ENCODE measurements at regions not wholly inside any gene's neighbourhood (a gene's known extent, or its start where the extent isn't known, plus 50 kb on each side); places are given as distances from the start of the nearest gene placed in this dataset.

DNA sequence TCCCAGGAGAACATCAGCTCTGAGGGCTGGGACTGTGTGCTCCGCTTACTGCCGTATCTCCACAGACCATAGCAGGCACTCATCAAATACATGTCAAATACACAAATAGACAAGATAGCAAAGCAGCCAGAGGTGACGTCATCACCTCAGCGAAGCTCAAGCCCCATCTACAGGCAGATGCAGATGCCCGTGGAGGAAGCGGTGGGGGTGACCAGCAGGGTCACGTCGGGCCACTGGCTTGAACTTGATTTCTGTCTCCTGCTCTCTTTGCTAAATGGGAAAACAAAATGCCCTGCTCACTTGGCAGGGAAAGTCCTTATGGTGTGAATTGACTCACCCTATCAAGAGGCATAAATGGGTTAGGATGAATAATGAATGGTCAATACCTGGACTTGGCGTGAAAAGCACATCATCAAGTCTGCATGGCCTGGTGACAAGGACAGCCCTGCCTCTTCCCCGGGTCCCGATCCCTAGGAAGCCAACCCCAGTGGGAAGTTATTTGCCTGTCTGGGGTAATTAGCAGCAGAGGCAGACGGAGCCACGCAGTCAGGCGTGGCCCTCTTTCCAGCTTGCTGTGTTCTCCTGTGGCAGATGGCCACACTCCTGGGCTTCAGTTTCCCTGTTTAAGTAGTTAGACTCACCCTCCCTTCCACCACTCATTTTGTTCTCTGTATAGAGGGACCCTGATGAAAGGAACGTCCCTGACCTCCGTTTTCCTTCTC, 536.0 kb downstream of the NPHP4 start:
- H3K4me1 ChIP-seq (ENCODE audit: control insufficient read depth, low read depth, low read length), result peaks cover 8% of the 10 kb centered on the region
- H3K27ac ChIP-seq (ENCODE audit: low read length), result no peak overlapping the region
- no peak overlapping the region for H3K9ac ChIP-seq (ENCODE audit: low read length)
- no peak overlapping the region for H3K4me3 ChIP-seq (ENCODE audit: low read length)
- no peaks in the 10 kb centered on the region for H3K27me3 ChIP-seq (ENCODE audit: control insufficient read depth, insufficient read depth, low read length)
- H3K36me3 ChIP-seq (ENCODE audit: control insufficient read depth, low read depth, low read length), result no peaks in the 10 kb centered on the region
- H3K9me3 ChIP-seq (ENCODE audit: control insufficient read depth, low read depth, low read length), result no peaks in the 10 kb centered on the region

DNA sequence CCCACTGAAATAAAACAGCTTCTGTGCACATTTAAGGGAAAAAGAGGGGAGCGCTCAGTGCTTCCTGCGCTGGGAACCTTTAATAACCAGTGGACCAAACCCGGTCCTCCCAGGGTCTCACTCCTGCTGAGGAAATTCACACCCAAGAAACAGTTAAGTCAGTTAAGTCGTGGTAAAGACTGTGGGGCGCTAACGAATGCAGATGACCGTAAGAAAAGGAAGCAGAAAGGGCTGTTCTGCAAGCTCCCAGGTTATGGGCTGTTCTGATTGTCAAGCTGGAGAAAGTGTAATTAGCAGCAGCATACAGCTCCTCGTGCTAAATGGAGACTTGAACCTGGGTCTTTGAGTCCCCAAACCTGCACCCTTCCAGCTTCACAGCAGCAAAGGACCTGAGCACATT, 536.6 kb downstream of the NPHP4 start:
- Histone ChIP-seq H3K4me3 (ENCODE audit: low read length) (no peak overlapping the region), H3K9me3 (ENCODE audit: control insufficient read depth, low read depth, low read length) (no peaks in the 10 kb centered on the region), H3K27me3 (ENCODE audit: control insufficient read depth, insufficient read depth, low read length) (no peaks in the 10 kb centered on the region), H3K4me1 (ENCODE audit: control insufficient read depth, low read depth, low read length) (peaks cover 8% of the 10 kb centered on the region), H3K27ac (ENCODE audit: low read length) (no peak overlapping the region), H3K36me3 (ENCODE audit: control insufficient read depth, low read depth, low read length) (no peaks in the 10 kb centered on the region), H3K9ac (ENCODE audit: low read length) (no peak overlapping the region)

DNA sequence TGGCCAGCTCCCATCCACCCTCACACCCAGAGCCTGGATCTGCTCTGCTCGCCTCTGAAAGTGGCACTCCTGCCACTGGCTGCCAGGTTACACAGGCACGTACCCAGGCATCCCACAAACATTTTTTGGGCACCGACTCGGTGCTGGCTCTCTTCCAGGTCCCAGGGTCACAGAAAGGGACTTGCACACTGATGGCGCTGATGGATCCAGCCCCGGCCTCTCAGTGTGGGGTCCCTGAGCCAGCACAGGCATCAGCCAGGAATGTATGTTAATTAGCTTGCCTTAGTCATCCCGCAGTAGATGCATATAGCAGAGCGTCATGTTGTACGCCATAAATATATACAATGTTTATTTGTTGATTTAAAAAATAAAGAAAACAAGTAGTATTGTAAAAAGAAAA, 537.2 kb downstream of the NPHP4 start:
- Histone ChIP-seq H3K4me3 (ENCODE audit: low read length) (no peak overlapping the region), H3K9me3 (ENCODE audit: control insufficient read depth, low read depth, low read length) (no peaks in the 10 kb centered on the region), H3K27ac (ENCODE audit: low read length) (no peak overlapping the region), H3K4me1 (ENCODE audit: control insufficient read depth, low read depth, low read length) (peaks cover 8% of the 10 kb centered on the region), H3K9ac (ENCODE audit: low read length) (no peak overlapping the region), H3K27me3 (ENCODE audit: control insufficient read depth, insufficient read depth, low read length) (no peaks in the 10 kb centered on the region), H3K36me3 (ENCODE audit: control insufficient read depth, low read depth, low read length) (no peaks in the 10 kb centered on the region)

DNA sequence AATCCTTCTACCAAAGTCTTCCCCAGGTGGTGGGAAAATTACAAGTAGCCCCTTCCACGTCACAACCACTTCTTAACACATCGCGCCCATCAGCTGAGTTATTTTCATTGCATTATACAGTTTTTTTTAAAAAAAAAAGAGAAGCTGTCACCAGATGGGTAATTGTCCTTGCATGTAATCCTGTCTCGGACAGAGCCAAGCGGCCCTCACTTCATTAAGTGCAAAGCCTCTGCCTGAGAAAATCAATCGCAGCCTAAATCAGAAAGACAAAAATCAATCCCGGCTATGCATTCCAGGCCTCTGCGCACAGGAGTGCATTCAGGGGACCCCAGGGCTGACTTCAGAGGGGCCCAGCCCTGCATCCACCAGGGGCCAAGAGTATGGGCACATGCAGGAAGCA, 538.9 kb downstream of the NPHP4 start:
- Histone ChIP-seq H3K27me3 (ENCODE audit: control insufficient read depth, insufficient read depth, low read length) (no peaks in the 10 kb centered on the region), H3K4me1 (ENCODE audit: control insufficient read depth, low read depth, low read length) (peaks cover 8% of the 10 kb centered on the region), H3K9me3 (ENCODE audit: control insufficient read depth, low read depth, low read length) (no peaks in the 10 kb centered on the region), H3K27ac (ENCODE audit: low read length) (no peak overlapping the region), H3K36me3 (ENCODE audit: control insufficient read depth, low read depth, low read length) (no peaks in the 10 kb centered on the region), H3K9ac (ENCODE audit: low read length) (no peak overlapping the region), H3K4me3 (ENCODE audit: low read length) (no peak overlapping the region)

DNA sequence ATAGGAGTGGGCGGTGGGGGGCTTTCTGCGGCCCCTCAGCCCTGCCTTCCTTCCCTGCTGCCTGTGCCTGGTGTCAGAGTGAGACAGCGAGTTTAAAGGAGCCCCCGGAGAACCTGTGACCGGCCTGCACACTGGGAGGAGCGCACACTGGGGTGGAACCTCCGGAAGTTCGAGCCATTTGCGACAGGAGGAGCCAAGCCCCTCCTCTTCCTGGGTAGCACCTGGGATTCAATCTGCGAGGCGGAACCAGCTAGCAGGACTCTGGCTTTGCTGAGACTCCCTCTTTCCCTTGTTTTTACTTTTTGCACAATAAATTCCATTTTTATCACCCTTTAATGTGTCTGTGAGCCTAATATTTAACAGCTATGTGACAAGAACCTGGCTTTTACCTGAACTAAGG, 540.6 kb downstream of the NPHP4 start:
- no peaks in the 10 kb centered on the region for H3K27me3 ChIP-seq (ENCODE audit: control insufficient read depth, insufficient read depth, low read length)
- no peaks in the 10 kb centered on the region for H3K9me3 ChIP-seq (ENCODE audit: control insufficient read depth, low read depth, low read length)

DNA sequence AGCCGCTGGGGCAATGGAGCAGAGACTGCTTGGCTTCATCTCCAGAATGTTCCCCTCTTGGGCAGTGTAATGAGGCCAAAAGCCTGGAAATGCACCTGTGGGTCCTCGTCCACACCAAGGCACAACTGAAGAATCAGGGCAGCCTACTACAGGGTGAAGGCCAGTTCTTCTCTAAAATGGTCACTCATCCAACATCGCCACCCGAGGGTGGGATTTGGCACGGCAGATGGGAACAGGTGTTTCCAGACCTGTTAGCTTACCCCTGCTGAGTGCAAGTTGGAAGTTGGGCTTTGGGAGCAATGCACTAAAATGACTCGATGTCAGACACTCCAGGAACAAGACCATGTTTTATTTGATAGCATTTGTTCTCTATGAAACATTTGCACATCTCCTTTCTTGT, 543.7 kb downstream of the NPHP4 start:
- Histone ChIP-seq H3K36me3 (ENCODE audit: control insufficient read depth, low read depth, low read length) (no peaks in the 10 kb centered on the region), H3K9ac (ENCODE audit: low read length) (no peak overlapping the region), H3K27me3 (ENCODE audit: control insufficient read depth, insufficient read depth, low read length) (no peaks in the 10 kb centered on the region), H3K4me3 (ENCODE audit: low read length) (no peak overlapping the region), H3K27ac (ENCODE audit: low read length) (no peak overlapping the region), H3K9me3 (ENCODE audit: control insufficient read depth, low read depth, low read length) (no peaks in the 10 kb centered on the region), H3K4me1 (ENCODE audit: control insufficient read depth, low read depth, low read length) (no peaks in the 10 kb centered on the region)

More for the DNA sequence above, 540.6 kb downstream of the NPHP4 start:
- Histone ChIP-seq H3K36me3 (ENCODE audit: control insufficient read depth, low read depth, low read length) (no peaks in the 10 kb centered on the region), H3K4me1 (ENCODE audit: control insufficient read depth, low read depth, low read length) (peaks cover 8% of the 10 kb centered on the region), H3K9ac (ENCODE audit: low read length) (no peak overlapping the region), H3K27ac (ENCODE audit: low read length) (no peak overlapping the region), H3K4me3 (ENCODE audit: low read length) (no peak overlapping the region)

DNA sequence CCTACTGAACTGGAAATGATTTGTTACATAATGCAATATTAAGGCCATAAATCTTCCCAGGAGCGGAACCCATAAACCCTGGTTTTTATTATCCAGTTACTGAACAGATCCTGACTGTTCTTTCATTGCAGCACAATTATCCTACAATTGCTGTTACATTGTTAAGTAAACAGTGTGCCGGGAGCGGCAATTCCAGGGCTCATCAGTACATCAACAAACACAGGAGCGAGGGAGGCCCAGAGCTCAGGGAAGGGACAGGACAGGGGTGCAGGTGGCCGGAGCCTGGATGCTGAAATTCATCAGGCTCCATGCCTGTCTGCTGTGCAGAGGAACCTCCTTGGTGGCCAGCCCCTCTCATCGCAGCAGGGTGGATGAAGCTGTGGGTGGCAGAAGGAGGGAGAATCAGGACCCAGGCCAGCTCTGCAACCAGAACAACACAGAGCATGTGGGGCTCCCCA, 544.7 kb downstream of the NPHP4 start:
- Histone ChIP-seq H3K36me3 (ENCODE audit: control insufficient read depth, low read depth, low read length) (no peaks in the 10 kb centered on the region), H3K4me1 (ENCODE audit: control insufficient read depth, low read depth, low read length) (no peaks in the 10 kb centered on the region), H3K9me3 (ENCODE audit: control insufficient read depth, low read depth, low read length) (no peaks in the 10 kb centered on the region), H3K27ac (ENCODE audit: low read length) (no peak overlapping the region), H3K4me3 (ENCODE audit: low read length) (no peak overlapping the region), H3K27me3 (ENCODE audit: control insufficient read depth, insufficient read depth, low read length) (no peaks in the 10 kb centered on the region), H3K9ac (ENCODE audit: low read length) (no peak overlapping the region)

DNA sequence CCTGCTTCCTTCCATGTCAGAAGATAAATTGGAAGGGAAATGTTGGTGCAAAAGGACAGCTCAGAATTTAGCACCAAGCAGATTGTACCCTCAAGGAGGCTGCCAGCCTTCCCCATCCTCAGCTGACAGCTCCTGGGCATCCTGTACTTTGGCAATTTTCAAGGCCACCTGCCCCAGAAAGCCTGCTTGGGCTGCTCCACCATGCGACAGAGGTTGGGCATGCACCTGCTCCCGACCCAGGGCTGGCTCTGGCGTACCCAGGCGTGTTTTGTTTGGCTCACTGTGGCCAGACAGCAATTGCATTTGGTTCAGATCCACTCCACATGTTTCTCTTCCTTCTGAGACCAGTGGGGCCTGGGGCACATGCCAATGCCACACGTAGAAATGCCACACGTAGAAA, 547.8 kb downstream of the NPHP4 start:
- Histone ChIP-seq H3K27me3 (ENCODE audit: control insufficient read depth, insufficient read depth, low read length) (no peaks in the 10 kb centered on the region), H3K4me1 (ENCODE audit: control insufficient read depth, low read depth, low read length) (no peaks in the 10 kb centered on the region), H3K4me3 (ENCODE audit: low read length) (no peak overlapping the region), H3K36me3 (ENCODE audit: control insufficient read depth, low read depth, low read length) (no peaks in the 10 kb centered on the region), H3K9ac (ENCODE audit: low read length) (no peak overlapping the region), H3K27ac (ENCODE audit: low read length) (no peak overlapping the region), H3K9me3 (ENCODE audit: control insufficient read depth, low read depth, low read length) (no peaks in the 10 kb centered on the region)

DNA sequence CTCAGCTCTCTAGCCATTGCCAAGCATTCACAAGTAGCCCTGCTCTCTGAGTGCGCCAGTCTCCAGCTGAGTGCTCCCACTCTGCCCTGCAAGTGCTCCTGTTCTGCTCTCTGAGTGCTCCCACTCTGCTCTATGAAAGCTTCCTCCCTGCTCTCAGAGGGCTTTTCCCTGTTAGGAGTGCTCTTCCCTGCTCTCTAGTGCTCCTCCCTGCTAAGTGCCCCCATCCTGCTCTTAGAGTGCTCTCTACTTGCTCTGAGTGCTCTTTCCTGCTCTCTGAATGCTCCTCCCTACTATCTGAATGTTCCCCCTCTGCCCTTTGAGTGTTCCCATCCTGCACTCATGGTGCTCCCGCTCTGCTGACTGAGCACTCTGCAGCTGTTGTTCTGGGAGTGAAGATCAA, 555.4 kb downstream of the NPHP4 start:
- Histone ChIP-seq H3K9ac (ENCODE audit: low read length) (no peak overlapping the region), H3K27me3 (ENCODE audit: control insufficient read depth, insufficient read depth, low read length) (no peaks in the 10 kb centered on the region), H3K9me3 (ENCODE audit: control insufficient read depth, low read depth, low read length) (peaks cover 4% of the 10 kb centered on the region), H3K36me3 (ENCODE audit: control insufficient read depth, low read depth, low read length) (no peaks in the 10 kb centered on the region), H3K4me3 (ENCODE audit: low read length) (no peak overlapping the region), H3K27ac (ENCODE audit: low read length) (no peak overlapping the region), H3K4me1 (ENCODE audit: control insufficient read depth, low read depth, low read length) (no peaks in the 10 kb centered on the region)

DNA sequence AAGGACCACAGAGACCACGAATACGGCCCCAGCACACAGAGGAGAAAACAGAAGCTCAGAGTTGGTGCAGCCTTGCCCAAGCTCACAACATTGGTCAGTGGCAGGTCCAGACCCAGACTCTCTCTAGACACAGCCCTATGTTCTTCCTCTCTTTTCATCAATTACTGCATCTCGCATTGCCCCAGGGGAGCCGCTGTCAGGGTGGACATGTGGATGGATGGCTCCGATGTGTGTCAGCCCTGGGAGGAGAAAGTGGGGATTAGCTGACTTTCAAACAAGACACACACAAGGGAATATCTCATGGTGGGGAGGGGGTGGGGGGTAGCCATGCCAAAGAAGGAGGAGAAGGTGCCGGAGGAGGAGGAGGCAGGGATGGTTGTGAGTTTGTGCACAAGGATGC, 556.8 kb downstream of the NPHP4 start:
- H3K4me3 ChIP-seq (ENCODE audit: low read length), result no peak overlapping the region
- H3K9me3 ChIP-seq (ENCODE audit: control insufficient read depth, low read depth, low read length), result peaks cover 4% of the 10 kb centered on the region
- H3K4me1 ChIP-seq (ENCODE audit: control insufficient read depth, low read depth, low read length), result peaks cover 9% of the 10 kb centered on the region
- H3K27me3 ChIP-seq (ENCODE audit: control insufficient read depth, insufficient read depth, low read length), result no peaks in the 10 kb centered on the region
- no peaks in the 10 kb centered on the region for H3K36me3 ChIP-seq (ENCODE audit: control insufficient read depth, low read depth, low read length)
- H3K27ac ChIP-seq (ENCODE audit: low read length), result no peak overlapping the region
- H3K9ac ChIP-seq (ENCODE audit: low read length), result no peak overlapping the region

DNA sequence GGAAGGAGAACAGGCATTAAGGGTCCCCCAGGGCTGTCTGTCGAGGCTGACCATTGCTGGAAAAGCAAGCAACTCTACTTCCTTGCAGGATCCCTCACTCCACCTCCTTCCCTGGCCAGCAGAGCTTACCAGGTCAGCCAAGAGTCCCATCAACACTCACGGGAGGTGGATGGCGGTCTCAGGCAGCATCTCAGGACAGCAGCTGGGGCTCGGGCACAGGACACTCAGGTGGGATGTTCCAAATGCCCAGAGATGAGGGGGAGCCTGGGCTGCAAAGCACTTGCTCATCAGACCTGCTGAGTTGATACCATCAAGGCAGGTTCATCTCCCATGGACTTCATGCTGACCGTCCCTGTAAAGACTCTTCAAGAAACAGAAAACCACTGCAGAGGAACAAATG, 559.8 kb downstream of the NPHP4 start:
- Histone ChIP-seq H3K9ac (ENCODE audit: low read length) (no peak overlapping the region), H3K4me1 (ENCODE audit: control insufficient read depth, low read depth, low read length) (peaks cover 17% of the 10 kb centered on the region), H3K36me3 (ENCODE audit: control insufficient read depth, low read depth, low read length) (no peaks in the 10 kb centered on the region), H3K4me3 (ENCODE audit: low read length) (no peak overlapping the region), H3K9me3 (ENCODE audit: control insufficient read depth, low read depth, low read length) (no peaks in the 10 kb centered on the region), H3K27ac (ENCODE audit: low read length) (no peak overlapping the region), H3K27me3 (ENCODE audit: control insufficient read depth, insufficient read depth, low read length) (no peaks in the 10 kb centered on the region)

DNA sequence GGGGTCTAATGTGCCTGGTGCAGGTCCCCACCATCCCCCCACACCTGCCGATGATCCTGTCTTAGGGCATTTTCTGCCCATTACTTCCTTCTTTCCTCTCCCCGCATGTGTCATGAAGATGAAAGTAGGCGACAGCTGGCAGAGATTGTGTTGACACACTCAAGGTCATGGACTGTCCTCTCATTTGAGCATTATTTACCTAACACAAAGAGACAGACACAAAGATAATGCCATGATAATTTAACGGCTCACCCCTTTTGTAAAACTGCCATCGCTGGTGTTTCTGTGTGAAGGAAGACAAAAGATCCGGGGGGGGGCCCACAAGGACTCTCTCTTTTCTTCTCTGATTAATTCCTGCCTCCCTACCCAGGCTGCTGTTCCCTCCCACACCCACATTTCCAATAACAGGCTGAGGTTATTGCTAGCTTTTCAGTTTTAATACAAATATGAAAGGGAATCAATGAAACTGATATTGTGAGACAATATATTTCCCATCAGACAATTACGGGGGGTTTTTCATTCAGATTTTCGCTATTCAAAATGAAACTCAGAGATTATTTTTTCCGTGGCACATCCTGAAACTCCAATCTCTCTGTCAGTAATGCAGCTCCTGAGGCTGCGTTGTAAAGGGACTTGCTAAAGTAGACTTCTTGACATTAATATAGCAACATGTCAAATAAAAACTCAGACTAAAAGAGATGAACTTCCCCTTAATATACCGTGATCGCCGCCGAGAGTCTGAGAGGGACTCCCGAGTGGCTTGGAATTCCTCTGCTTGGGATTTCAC, 561.1 kb downstream of the NPHP4 start:
- Histone ChIP-seq H3K4me1 (ENCODE audit: control insufficient read depth, low read depth, low read length) (peaks cover 17% of the 10 kb centered on the region), H3K27ac (ENCODE audit: low read length) (no peak overlapping the region), H3K9ac (ENCODE audit: low read length) (no peak overlapping the region), H3K36me3 (ENCODE audit: control insufficient read depth, low read depth, low read length) (no peaks in the 10 kb centered on the region), H3K27me3 (ENCODE audit: control insufficient read depth, insufficient read depth, low read length) (no peaks in the 10 kb centered on the region), H3K4me3 (ENCODE audit: low read length) (no peak overlapping the region), H3K9me3 (ENCODE audit: control insufficient read depth, low read depth, low read length) (no peaks in the 10 kb centered on the region)
